ENCODE measurements at regions not wholly inside any gene's neighbourhood (a gene's known extent, or its start where the extent isn't known, plus 50 kb on each side); places are given as distances from the start of the nearest gene placed in this dataset.
A peak's percentile ranks its signal among the peaks of the same experiment; 100 is the strongest.
"Not testable (repeated sequence)": the region's sequence is repeated elsewhere in the genome, so short reads cannot be mapped to it uniquely, and the experiment has no call there.

DNA sequence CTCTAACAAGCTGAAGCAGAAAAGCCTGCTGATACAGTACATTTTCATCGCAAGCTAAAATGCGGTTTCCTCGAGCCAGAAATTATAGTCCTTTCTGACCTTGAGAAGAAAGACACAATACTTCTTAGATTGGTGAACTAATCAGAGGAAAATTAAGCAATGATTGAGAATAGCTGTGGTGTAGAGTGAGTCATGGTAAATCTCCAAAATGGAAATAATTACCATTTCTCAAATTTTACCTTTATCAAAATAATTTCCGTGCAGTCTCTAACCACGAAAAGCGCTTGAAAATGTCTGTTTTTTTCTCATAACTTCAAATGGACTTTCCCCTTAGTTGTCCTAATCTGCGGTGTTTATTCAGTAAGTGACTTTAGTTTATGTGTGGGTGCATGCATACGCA, 190.2 kb downstream of the CPE start:
- no peak overlapping the region for H3K4me3 ChIP-seq (ENCODE audit: low read depth, poor library complexity, severe bottlenecking)
- TF ChIP-seq, protein P1, sequence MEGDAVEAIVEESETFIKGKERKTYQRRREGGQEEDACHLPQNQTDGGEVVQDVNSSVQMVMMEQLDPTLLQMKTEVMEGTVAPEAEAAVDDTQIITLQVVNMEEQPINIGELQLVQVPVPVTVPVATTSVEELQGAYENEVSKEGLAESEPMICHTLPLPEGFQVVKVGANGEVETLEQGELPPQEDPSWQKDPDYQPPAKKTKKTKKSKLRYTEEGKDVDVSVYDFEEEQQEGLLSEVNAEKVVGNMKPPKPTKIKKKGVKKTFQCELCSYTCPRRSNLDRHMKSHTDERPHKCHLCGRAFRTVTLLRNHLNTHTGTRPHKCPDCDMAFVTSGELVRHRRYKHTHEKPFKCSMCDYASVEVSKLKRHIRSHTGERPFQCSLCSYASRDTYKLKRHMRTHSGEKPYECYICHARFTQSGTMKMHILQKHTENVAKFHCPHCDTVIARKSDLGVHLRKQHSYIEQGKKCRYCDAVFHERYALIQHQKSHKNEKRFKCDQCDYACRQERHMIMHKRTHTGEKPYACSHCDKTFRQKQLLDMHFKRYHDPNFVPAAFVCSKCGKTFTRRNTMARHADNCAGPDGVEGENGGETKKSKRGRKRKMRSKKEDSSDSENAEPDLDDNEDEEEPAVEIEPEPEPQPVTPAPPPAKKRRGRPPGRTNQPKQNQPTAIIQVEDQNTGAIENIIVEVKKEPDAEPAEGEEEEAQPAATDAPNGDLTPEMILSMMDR (IDR thresholded peaks at IDR 0.05) = no peak
- no peak for TF ChIP-seq POLR2A (IDR thresholded peaks at IDR 0.05)
- WGBS, 2 donors = 85 to 94% methylated on average over 8 of the region's 8 CpGs
- intact Hi-C loops (cut with DNase I; ENCODE audit: low total_unique reads) = loop anchor here (10.0 kb wide), 1 partner anchor 1866 kb away; no protein-coding TSS in a partner anchor
- no peak for DNase-seq (ENCODE audit: low spot score in 2 of 2)

DNA sequence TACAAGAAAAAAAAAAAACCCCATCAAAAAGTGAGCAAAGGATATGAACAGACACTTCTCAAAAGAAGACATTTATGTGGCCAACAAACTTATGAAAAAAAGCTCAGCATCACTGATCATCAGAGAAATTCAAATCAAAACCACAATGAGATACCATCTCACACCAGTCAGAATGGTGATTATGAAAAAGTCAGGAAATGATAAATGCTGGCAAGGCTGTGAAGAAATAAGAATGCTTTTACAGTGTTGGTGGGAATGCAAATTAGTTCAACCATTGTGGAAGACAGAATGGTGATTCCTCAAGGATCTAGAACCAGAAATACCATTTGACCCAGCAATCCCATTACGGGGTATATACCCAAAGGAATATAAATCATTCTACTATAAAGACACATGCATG, 192.7 kb downstream of the CPE start:
- intact Hi-C loops (cut with DNase I; ENCODE audit: low total_unique reads); H3K4me3 ChIP-seq (ENCODE audit: low read depth, poor library complexity, severe bottlenecking); DNase-seq (ENCODE audit: low spot score in 2 of 2): not testable (repeated sequence)
- 53 to 91% methylated on average over 1 of the region's 1 CpG for WGBS, 2 donors

DNA sequence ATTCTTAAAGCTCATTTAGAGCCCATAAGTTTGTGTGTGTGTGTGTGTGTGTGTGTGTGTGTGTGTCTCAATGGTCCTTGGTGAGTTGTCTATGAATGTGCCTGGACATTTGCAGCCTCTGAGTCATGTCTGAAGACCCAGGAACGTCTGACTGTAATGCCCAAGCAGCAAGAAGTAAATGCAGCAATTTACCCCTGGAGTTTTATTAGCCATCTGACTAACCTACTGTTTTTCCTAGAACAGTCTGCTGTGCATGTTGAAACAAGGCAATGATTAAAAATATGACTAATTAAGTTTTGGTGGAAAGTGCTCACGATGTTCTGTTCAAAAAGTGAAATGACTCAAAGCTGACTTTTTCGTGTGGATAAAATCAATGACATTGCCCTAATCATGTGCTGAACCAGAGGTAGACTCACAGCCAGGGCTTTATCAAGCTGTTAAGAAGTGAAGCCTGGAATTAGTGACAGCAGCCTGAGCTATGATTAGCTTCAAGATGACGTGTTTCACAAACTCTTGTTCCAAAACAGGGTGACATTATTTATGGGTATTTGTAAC, 201.6 kb downstream of the CPE start:
- 12 to 15% methylated on average over 4 of the region's 4 CpGs for WGBS, 2 donors
- TF ChIP-seq POLR2A (IDR thresholded peaks at IDR 0.05) = no peak
- TF ChIP-seq, protein P1 (IDR thresholded peaks at IDR 0.05) = no peak
- intact Hi-C loops (cut with DNase I; ENCODE audit: low total_unique reads) = no loop called here
- DNase-seq (ENCODE audit: low spot score in 2 of 2) = peak in 1 of 2 donors; percentile 22
- no peak overlapping the region for H3K4me3 ChIP-seq (ENCODE audit: low read depth, poor library complexity, severe bottlenecking)

DNA sequence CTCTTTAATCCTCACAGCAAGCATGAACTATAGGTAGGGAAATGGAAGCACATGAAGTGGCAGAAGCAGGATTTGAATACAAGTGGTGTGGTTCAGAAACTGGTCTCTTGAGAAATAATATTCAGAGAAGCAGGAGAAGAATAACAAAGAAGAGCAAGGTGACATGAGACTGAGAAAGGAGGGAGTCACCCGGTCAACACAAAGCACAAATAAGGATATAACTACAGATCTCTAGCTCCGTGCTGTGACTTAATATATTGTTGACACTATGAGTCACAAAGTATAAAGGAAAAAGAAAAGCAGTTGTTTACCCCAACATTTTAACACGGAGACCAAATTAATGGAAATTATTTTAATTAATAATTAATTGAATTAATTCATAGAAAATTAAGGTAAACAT, 204.5 kb downstream of the CPE start:
- 87 to 90% methylated on average over 3 of the region's 3 CpGs for WGBS, 2 donors
- H3K4me3 ChIP-seq (ENCODE audit: low read depth, poor library complexity, severe bottlenecking) = no peak overlapping the region
- no peak for DNase-seq (ENCODE audit: low spot score in 2 of 2)
- intact Hi-C loops (cut with DNase I; ENCODE audit: low total_unique reads) = no loop called here
- no peak for TF ChIP-seq POLR2A (IDR thresholded peaks at IDR 0.05)
- TF ChIP-seq, protein P1 (IDR thresholded peaks at IDR 0.05) = no peak

DNA sequence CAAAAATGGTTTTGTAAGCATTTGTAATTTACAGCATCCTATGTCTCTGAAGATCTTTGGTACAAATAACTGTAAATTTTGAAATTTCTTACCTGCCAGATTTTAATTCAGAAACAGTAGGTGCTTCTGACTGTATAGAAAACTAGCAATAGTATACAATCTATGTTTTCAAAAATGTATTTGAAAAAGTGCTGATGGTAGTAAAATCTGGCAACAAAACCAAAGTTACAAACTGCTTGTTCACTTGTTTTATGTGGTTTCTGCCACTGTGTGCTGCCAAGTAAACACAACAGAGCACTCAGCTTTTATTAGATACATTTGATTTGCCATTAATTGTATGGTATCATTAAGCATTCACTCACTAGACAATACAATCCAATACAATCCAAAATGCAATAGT, 206.1 kb downstream of the CPE start:
- no peak for DNase-seq (ENCODE audit: low spot score in 2 of 2)
- no peak for TF ChIP-seq POLR2A (IDR thresholded peaks at IDR 0.05)
- TF ChIP-seq, protein P1 (IDR thresholded peaks at IDR 0.05) = no peak
- no peak overlapping the region for H3K4me3 ChIP-seq (ENCODE audit: low read depth, poor library complexity, severe bottlenecking)
- intact Hi-C loops (cut with DNase I; ENCODE audit: low total_unique reads) = no loop called here

DNA sequence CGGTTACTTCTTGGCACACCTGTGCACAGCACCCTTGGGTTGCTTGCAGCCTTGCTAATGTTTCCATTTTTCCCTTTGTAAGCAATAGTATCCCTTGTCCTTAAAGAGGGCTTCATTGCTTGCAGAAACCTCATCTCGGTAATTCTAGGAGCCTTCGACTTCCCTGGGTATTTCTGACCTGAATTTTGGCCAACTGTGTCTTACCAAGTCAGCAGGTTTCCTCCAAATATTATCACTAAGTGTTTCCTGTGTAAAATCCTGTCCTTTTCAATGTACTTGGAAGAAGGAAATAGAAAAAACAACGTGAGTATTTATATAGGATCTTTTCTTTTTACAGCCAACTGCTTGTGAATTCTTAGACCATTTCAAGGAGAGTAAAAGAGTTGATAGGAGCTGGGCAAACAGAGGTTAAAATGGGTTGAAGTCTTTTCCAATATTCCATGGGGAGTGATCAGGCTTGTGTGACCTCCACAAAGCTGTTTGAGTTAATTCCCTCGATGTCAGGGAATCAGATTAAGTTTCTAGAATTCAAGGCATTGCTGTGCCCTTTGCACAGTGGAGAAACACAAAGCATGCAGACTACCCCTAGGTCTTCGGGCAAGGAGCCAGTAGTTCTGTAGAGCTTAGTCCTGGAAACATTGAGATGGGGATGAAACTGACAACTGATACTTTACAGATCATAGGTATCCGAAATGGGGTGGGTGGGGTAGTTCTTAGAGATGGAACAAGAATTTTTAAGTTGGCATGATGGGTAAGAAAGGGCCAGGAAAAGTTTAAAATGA, 209.9 kb downstream of the CPE start:
- no peak for DNase-seq (ENCODE audit: low spot score in 2 of 2)
- 66 to 67% methylated on average over 7 of the region's 7 CpGs for WGBS, 2 donors
- TF ChIP-seq, protein P1 (IDR thresholded peaks at IDR 0.05) = no peak
- TF ChIP-seq POLR2A (IDR thresholded peaks at IDR 0.05) = no peak
- intact Hi-C loops (cut with DNase I; ENCODE audit: low total_unique reads) = no loop called here
- no peak overlapping the region for H3K4me3 ChIP-seq (ENCODE audit: low read depth, poor library complexity, severe bottlenecking)

Measured in lower leg skin (tissue), 4 donors.